WTC11 (cell line): ENCODE measurements at regions not wholly inside any gene's neighbourhood (a gene's known extent, or its start where the extent isn't known, plus 50 kb on each side); places are given as distances from the start of the nearest gene placed in this dataset.

Experiments used
- ATAC-seq: fragments of 200-7000 bp; cut with Tn5 transposase; 2 replicates; pipeline ENCODE4 v1.10.0; 2021; ENCODE audit warnings: mild to moderate bottlenecking, moderate library complexity
- CTCF ChIA-PET: fragments of 300-600 bp; sonication (Branson Sonifier 250); formaldehyde crosslinking; loops from one replicate; lab custom pipeline; 2021; ENCODE audit warnings: antibody characterized with exemption; lab: Charles Lee
- POLR2A ChIA-PET: fragments of 350-600 bp; sonication (Branson Sonifier 250); formaldehyde crosslinking; loops from one replicate; lab custom pipeline; 2021; ENCODE audit warnings: antibody characterized with exemption; lab: Charles Lee
- DNase-seq: peaks from one replicate; pipeline ENCODE4 v3.0.0; 2021; ENCODE audit warnings: low spot score
- H3K27ac Mint-ChIP-seq: 2 replicates; pipeline ENCODE4 v1.8.0; 2021; ENCODE audit warnings: mixed read lengths
- H3K27me3 Mint-ChIP-seq: 2 replicates; pipeline ENCODE4 v1.8.0; 2021; ENCODE audit warnings: low read depth, mild to moderate bottlenecking, moderate library complexity, mixed read lengths
- H3K36me3 Mint-ChIP-seq: 2 replicates; pipeline ENCODE4 v1.8.0; 2021; ENCODE audit warnings: mixed read lengths
- H3K4me1 Mint-ChIP-seq: 2 replicates; pipeline ENCODE4 v1.8.0; 2022; ENCODE audit warnings: mixed read lengths
- H3K4me3 Mint-ChIP-seq: 2 replicates; pipeline ENCODE4 v1.8.0; 2021; ENCODE audit warnings: mild to moderate bottlenecking, moderate library complexity, mixed read lengths
- H3K9me3 Mint-ChIP-seq: 2 replicates; pipeline ENCODE4 v1.8.0; 2021; ENCODE audit warnings: mixed read lengths
- AR ChIP-seq: fragments of 250-450 bp; sonication (Bioruptor Pico); IDR thresholded peaks from 2 replicates; pipeline ENCODE4 v1.9.0; 2021; ENCODE audit warnings: mild to moderate bottlenecking
- ATF3 ChIP-seq: sonication (generic); formaldehyde crosslinking; conservative IDR thresholded peaks from 2 replicates; pipeline ENCODE4 v1.8.1; 2022; ENCODE audit warnings: mild to moderate bottlenecking, missing genetic modification reagents
- E2F5 ChIP-seq: sonication (generic); formaldehyde crosslinking; IDR thresholded peaks from 2 replicates; pipeline ENCODE4 v1.8.1; 2022; ENCODE audit warnings: mild to moderate bottlenecking, moderate library complexity, missing genetic modification reagents
- FOXK1 ChIP-seq: sonication (generic); formaldehyde crosslinking; IDR thresholded peaks from 2 replicates; pipeline ENCODE4 v1.8.0; 2022; ENCODE audit warnings: mild to moderate bottlenecking, moderate library complexity, missing genetic modification reagents
- FOXP1 ChIP-seq: sonication (generic); formaldehyde crosslinking; IDR thresholded peaks from 2 replicates; pipeline ENCODE4 v1.8.0; 2022; ENCODE audit warnings: missing genetic modification reagents, mild to moderate bottlenecking, moderate library complexity, borderline replicate concordance
- GRHL2 ChIP-seq: fragments of 250-450 bp; sonication (Bioruptor Pico); IDR thresholded peaks from 2 replicates; pipeline ENCODE4 v1.8.0; 2022; ENCODE audit warnings: mild to moderate bottlenecking, moderate library complexity; ENCODE audit not compliant: insufficient replicate concordance, severe bottlenecking
- GTF2I ChIP-seq: fragments of 250-450 bp; sonication (Bioruptor Pico); conservative IDR thresholded peaks from 2 replicates; pipeline ENCODE4 v1.4.0; 2021; ENCODE audit warnings: mild to moderate bottlenecking
- JAZF1 ChIP-seq: fragments of 250-450 bp; sonication (Bioruptor Pico); IDR thresholded peaks from 2 replicates; pipeline ENCODE4 v1.9.0; 2021; ENCODE audit warnings: moderate library complexity, mild to moderate bottlenecking, inconsistent platforms
- JUN ChIP-seq: sonication (generic); formaldehyde crosslinking; IDR thresholded peaks from 2 replicates; pipeline ENCODE4 v1.8.0; 2023; ENCODE audit warnings: mild to moderate bottlenecking, missing genetic modification reagents
- MAX ChIP-seq: sonication (generic); formaldehyde crosslinking; IDR thresholded peaks from 2 replicates; pipeline ENCODE4 v1.8.0; 2022; ENCODE audit warnings: mild to moderate bottlenecking, missing genetic modification reagents
- MYBL2 ChIP-seq: sonication (generic); formaldehyde crosslinking; IDR thresholded peaks from 2 replicates; pipeline ENCODE4 v1.8.1; 2023; ENCODE audit warnings: mild to moderate bottlenecking, moderate library complexity, missing genetic modification reagents
- NR3C1 ChIP-seq: sonication (generic); formaldehyde crosslinking; conservative IDR thresholded peaks from 2 replicates; pipeline ENCODE4 v1.8.1; 2023; ENCODE audit warnings: low read depth, mild to moderate bottlenecking, missing genetic modification reagents
- PRDM15 ChIP-seq: sonication (generic); formaldehyde crosslinking; IDR thresholded peaks from 2 replicates; pipeline ENCODE4 v1.8.0; 2022; ENCODE audit warnings: missing genetic modification reagents
- PRRX2 ChIP-seq: fragments of 250-450 bp; sonication (Bioruptor Pico); IDR thresholded peaks from 2 replicates; pipeline ENCODE4 v1.8.0; 2021; ENCODE audit warnings: mild to moderate bottlenecking
- RELA ChIP-seq: sonication (generic); formaldehyde crosslinking; IDR thresholded peaks from 2 replicates; pipeline ENCODE4 v1.8.1; 2022; ENCODE audit warnings: missing genetic modification reagents, mild to moderate bottlenecking, borderline replicate concordance
- SMAD4 ChIP-seq: sonication (generic); formaldehyde crosslinking; IDR thresholded peaks from 2 replicates; pipeline ENCODE4 v1.8.0; 2022; ENCODE audit warnings: mild to moderate bottlenecking, missing genetic modification reagents
- SOX15 ChIP-seq: fragments of 250-450 bp; sonication (Bioruptor Pico); IDR thresholded peaks from 2 replicates; pipeline ENCODE4 v1.9.0; 2021; ENCODE audit warnings: mild to moderate bottlenecking
- SP1 ChIP-seq: sonication (generic); formaldehyde crosslinking; conservative IDR thresholded peaks from 2 replicates; pipeline ENCODE4 v1.8.1; 2022; ENCODE audit warnings: missing genetic modification reagents
- TEAD1 ChIP-seq: sonication (generic); formaldehyde crosslinking; IDR thresholded peaks from 2 replicates; pipeline ENCODE4 v1.8.0; 2022; ENCODE audit warnings: mild to moderate bottlenecking, missing genetic modification reagents
- ZNF121 ChIP-seq: sonication (generic); formaldehyde crosslinking; IDR thresholded peaks from 2 replicates; pipeline ENCODE4 v1.8.0; 2023; ENCODE audit warnings: missing genetic modification reagents
- ZNF138 ChIP-seq: sonication (generic); formaldehyde crosslinking; conservative IDR thresholded peaks from 2 replicates; pipeline ENCODE4 v1.8.1; 2022; ENCODE audit warnings: mild to moderate bottlenecking, moderate library complexity, missing genetic modification reagents
- ZNF219 ChIP-seq: sonication (generic); formaldehyde crosslinking; IDR thresholded peaks from 2 replicates; pipeline ENCODE4 v1.8.0; 2023; ENCODE audit warnings: missing genetic modification reagents, mild to moderate bottlenecking, borderline replicate concordance
- ZNF416 ChIP-seq: fragments of 250-450 bp; sonication (Bioruptor Pico); IDR thresholded peaks from 2 replicates; pipeline ENCODE4 v1.9.0; 2021; ENCODE audit warnings: mild to moderate bottlenecking, inconsistent platforms
- ZNF423 ChIP-seq: fragments of 250-450 bp; sonication (Bioruptor Pico); IDR thresholded peaks from 2 replicates; pipeline ENCODE4 v2.1.2; 2022; ENCODE audit warnings: mild to moderate bottlenecking, moderate library complexity
- ZNF671 ChIP-seq: fragments of 250-450 bp; sonication (Bioruptor Pico); IDR thresholded peaks from 2 replicates; pipeline ENCODE4 v1.8.0; 2021; ENCODE audit warnings: mild to moderate bottlenecking

- TF ChIP-seq PRDM15: no peak
- no peak for TF ChIP-seq ZNF219 (CRISPR knock-in tag)
- no peak for TF ChIP-seq JAZF1 (CRISPR knock-in tag)
- TF ChIP-seq ZNF138 (CRISPR knock-in tag): no peak
- TF ChIP-seq ZNF671: no peak
- no peak for TF ChIP-seq RELA (CRISPR knock-in tag)
- no peak for TF ChIP-seq ZNF416 (CRISPR knock-in tag)
- no peak for TF ChIP-seq ZNF121
- TF ChIP-seq FOXK1 (CRISPR knock-in tag): no peak
- TF ChIP-seq SOX15: no peak
These were observed 73.1 kb upstream of the AGBL1 start (continued) for GRCh38 chr15:86006546-86006945.

- Mint-ChIP-seq H3K36me3 (no peaks in the 10 kb centered on the region), H3K27ac (no peak overlapping the region), H3K9me3 (0 out of 2 replicates have a peak, but pooled peaks cover 5% of the 10 kb centered on the region), H3K4me3 (no peak overlapping the region), H3K4me1 (no peaks in the 10 kb centered on the region), H3K27me3 (no peaks in the 10 kb centered on the region)
- ChIA-PET POLR2A (no interaction called here), CTCF (no interaction called here)
- DNase-seq (no peak), ATAC-seq (no peak)
- no peak for TF ChIP-seq NR3C1
- TF ChIP-seq E2F5: no peak
These were observed 69.9 kb upstream of the AGBL1 start for GRCh38 chr15:86009727-86010126.

- no peaks in the 10 kb centered on the region for H3K27me3 Mint-ChIP-seq
- CTCF ChIA-PET: no interaction called here
- POLR2A ChIA-PET: no interaction called here
- no peak for TF ChIP-seq SP1
- TF ChIP-seq ZNF423 (CRISPR knock-in tag): no peak
- TF ChIP-seq MYBL2: no peak
- TF ChIP-seq TEAD1 (CRISPR knock-in tag): no peak
- no peak for TF ChIP-seq GTF2I (CRISPR knock-in tag)
- no peak for TF ChIP-seq GRHL2
- TF ChIP-seq FOXP1: no peak
- TF ChIP-seq SMAD4: no peak
- no peak for TF ChIP-seq MAX (CRISPR knock-in tag)
- TF ChIP-seq ZNF671: no peak
- TF ChIP-seq SOX15: no peak
- no peak overlapping the region for H3K27ac Mint-ChIP-seq
- no peaks in the 10 kb centered on the region for H3K36me3 Mint-ChIP-seq
- H3K4me3 Mint-ChIP-seq: no peak overlapping the region
- no peak for ATAC-seq
- no peak for DNase-seq
- H3K4me1 Mint-ChIP-seq: no peaks in the 10 kb centered on the region
- 0 out of 2 replicates have a peak, but pooled peaks cover 5% of the 10 kb centered on the region for H3K9me3 Mint-ChIP-seq
These were observed 69.3 kb upstream of the AGBL1 start for GRCh38 chr15:86010398-86010797.

GRCh38 chr15:86010891-86011290 lies 68.8 kb upstream of the AGBL1 start:
- no peaks in the 10 kb centered on the region for H3K36me3 Mint-ChIP-seq
- CTCF ChIA-PET: no interaction called here
- ATAC-seq (no peak), DNase-seq (no peak)
- H3K27me3 Mint-ChIP-seq: no peaks in the 10 kb centered on the region
- 0 out of 2 replicates have a peak, but pooled peaks cover 5% of the 10 kb centered on the region for H3K9me3 Mint-ChIP-seq
- POLR2A ChIA-PET: no interaction called here
- no peak overlapping the region for H3K27ac Mint-ChIP-seq
- H3K4me3 Mint-ChIP-seq: no peak overlapping the region
- no peaks in the 10 kb centered on the region for H3K4me1 Mint-ChIP-seq
- TF ChIP-seq PRRX2 (CRISPR knock-in tag) (no peak), ATF3 (CRISPR knock-in tag) (no peak), AR (CRISPR knock-in tag) (no peak), JUN (no peak)
